ENCODE measurements at regions not wholly inside any gene's neighbourhood (a gene's known extent, or its start where the extent isn't known, plus 50 kb on each side); places are given as distances from the start of the nearest gene placed in this dataset.
A peak's percentile ranks its signal among the peaks of the same experiment; 100 is the strongest.

DNA sequence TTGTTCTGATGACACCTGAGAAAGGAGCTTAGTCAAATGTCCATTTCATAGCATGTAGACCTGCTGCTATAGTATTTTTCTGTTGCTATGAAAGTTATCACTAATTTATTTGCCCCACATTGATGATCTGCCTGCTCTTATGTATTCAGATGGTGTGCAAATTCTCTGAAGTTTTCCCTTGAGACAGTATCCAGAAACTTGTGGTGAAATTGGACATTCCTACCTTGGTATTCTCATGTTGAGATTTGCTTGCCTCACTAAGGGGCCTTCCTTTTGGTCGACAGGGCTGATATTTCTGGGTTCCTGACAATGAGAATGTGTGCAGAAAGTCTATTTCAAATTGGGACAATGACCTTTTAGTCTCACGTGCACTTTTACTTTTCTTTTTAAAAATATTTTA lies 253.2 kb upstream of the FZD8 start:
- Histone ChIP-seq H3K4me2 (ENCODE audit: insufficient read depth, low read length) (peak overlapping the region; percentile 4), H3K36me3 (ENCODE audit: insufficient read depth, low read length) (no peaks in the 10 kb centered on the region), H3K9me3 (ENCODE audit: low read depth, low read length) (no peaks in the 10 kb centered on the region), H2AFZ (ENCODE audit: low read length) (no peak overlapping the region), H3K27ac (ENCODE audit: low read depth, low read length) (peak overlapping the region; percentile 46), H3K79me2 (ENCODE audit: insufficient read depth, low read length) (no peaks in the 10 kb centered on the region), H3K4me1 (ENCODE audit: insufficient read depth, low read length) (peaks cover 12% of the 10 kb centered on the region), H3K4me3 (ENCODE audit: insufficient read depth, low read length) (no peak overlapping the region), H3K27me3 (ENCODE audit: insufficient read depth, low read length) (no peaks in the 10 kb centered on the region), H4K20me1 (ENCODE audit: insufficient read depth, low read length) (no peaks in the 10 kb centered on the region)
- DNase-seq (ENCODE audit: insufficient read length, low spot score, missing footprints), result no peak
- TF ChIP-seq, protein P1, sequence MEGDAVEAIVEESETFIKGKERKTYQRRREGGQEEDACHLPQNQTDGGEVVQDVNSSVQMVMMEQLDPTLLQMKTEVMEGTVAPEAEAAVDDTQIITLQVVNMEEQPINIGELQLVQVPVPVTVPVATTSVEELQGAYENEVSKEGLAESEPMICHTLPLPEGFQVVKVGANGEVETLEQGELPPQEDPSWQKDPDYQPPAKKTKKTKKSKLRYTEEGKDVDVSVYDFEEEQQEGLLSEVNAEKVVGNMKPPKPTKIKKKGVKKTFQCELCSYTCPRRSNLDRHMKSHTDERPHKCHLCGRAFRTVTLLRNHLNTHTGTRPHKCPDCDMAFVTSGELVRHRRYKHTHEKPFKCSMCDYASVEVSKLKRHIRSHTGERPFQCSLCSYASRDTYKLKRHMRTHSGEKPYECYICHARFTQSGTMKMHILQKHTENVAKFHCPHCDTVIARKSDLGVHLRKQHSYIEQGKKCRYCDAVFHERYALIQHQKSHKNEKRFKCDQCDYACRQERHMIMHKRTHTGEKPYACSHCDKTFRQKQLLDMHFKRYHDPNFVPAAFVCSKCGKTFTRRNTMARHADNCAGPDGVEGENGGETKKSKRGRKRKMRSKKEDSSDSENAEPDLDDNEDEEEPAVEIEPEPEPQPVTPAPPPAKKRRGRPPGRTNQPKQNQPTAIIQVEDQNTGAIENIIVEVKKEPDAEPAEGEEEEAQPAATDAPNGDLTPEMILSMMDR (IDR thresholded peaks at IDR 0.05; ENCODE audit: extremely low read depth, low read depth, low read length), result no peak

DNA sequence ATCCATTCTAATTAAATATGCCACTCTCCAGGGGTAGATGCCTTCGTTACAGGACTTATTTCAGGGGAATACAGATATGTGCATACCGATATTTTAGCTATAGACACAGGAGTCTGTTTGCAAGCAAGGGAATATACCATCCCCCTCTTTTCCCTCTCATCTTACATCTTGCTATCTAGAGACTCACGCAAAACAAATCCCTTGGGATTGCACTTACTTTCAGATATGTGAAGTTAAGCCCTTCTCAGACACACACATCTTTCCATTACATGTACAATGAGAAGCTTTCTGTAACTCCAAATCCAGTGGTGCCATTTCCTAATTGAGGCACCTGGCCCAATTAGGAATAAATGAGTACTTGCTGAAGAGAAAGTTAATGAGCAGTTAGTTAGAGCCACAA lies 250.4 kb upstream of the FZD8 start:
- H4K20me1 ChIP-seq (ENCODE audit: insufficient read depth, low read length), result no peaks in the 10 kb centered on the region
- H3K27me3 ChIP-seq (ENCODE audit: insufficient read depth, low read length), result no peaks in the 10 kb centered on the region
- H2AFZ ChIP-seq (ENCODE audit: low read length), result no peak overlapping the region
- H3K4me3 ChIP-seq (ENCODE audit: insufficient read depth, low read length), result no peak overlapping the region
- no peak overlapping the region for H3K27ac ChIP-seq (ENCODE audit: low read depth, low read length)
- H3K4me2 ChIP-seq (ENCODE audit: insufficient read depth, low read length), result no peak overlapping the region
- peaks cover 12% of the 10 kb centered on the region for H3K4me1 ChIP-seq (ENCODE audit: insufficient read depth, low read length)
- DNase-seq (ENCODE audit: insufficient read length, low spot score, missing footprints), result no peak
- no peaks in the 10 kb centered on the region for H3K9me3 ChIP-seq (ENCODE audit: low read depth, low read length)
- H3K79me2 ChIP-seq (ENCODE audit: insufficient read depth, low read length), result no peaks in the 10 kb centered on the region
- no peaks in the 10 kb centered on the region for H3K36me3 ChIP-seq (ENCODE audit: insufficient read depth, low read length)
- TF ChIP-seq, protein P1 (IDR thresholded peaks at IDR 0.05; ENCODE audit: extremely low read depth, low read depth, low read length), result no peak

DNA sequence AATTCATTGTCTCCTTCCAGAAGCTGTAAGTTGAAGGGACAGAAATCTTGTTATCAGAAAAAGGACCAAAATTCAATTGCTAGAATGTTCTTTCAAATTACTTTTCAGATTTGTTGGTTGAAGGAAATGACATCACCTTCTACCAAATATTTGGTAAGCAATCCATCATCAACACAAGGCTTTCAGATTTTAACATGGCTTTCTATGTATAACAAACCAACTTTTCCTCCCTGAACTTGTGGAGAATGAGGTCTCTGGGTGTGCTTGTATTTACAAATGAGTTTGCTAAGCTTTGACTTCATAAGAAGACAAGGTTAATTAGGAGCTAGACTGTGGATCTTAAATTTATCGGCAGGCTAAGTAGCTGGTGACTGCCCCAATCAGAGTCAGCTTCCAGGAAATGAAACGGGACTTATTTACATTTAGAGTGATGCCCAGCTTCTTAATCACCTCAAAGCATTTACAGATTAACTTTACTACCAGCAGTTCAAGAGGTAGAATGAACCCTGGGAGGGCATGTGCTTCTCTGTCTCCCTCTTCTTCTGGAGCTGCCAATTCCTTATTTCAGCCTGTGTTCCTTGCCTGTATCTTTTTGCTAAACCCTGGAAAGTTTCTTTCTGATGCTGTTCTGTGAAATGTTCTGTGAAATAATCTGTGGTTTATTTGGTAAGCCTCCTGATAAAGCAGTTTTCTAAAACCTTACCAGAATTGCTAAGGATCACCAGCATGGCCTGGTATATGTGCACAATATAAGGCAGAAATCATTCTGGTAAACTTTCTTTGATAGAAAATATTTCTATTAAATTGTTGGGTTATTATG lies 248.8 kb upstream of the FZD8 start:
- no peak for DNase-seq (ENCODE audit: insufficient read length, low spot score, missing footprints)
- peaks cover 7% of the 10 kb centered on the region for H3K4me1 ChIP-seq (ENCODE audit: insufficient read depth, low read length)
- no peaks in the 10 kb centered on the region for H3K27me3 ChIP-seq (ENCODE audit: insufficient read depth, low read length)
- no peaks in the 10 kb centered on the region for H3K9me3 ChIP-seq (ENCODE audit: low read depth, low read length)
- H4K20me1 ChIP-seq (ENCODE audit: insufficient read depth, low read length), result no peaks in the 10 kb centered on the region
- no peak overlapping the region for H3K27ac ChIP-seq (ENCODE audit: low read depth, low read length)
- H3K36me3 ChIP-seq (ENCODE audit: insufficient read depth, low read length), result no peaks in the 10 kb centered on the region
- TF ChIP-seq, protein P1 (IDR thresholded peaks at IDR 0.05; ENCODE audit: extremely low read depth, low read depth, low read length), result no peak
- H3K79me2 ChIP-seq (ENCODE audit: insufficient read depth, low read length), result no peaks in the 10 kb centered on the region
- no peak overlapping the region for H3K4me2 ChIP-seq (ENCODE audit: insufficient read depth, low read length)
- H2AFZ ChIP-seq (ENCODE audit: low read length), result peak overlapping the region; percentile 58
- H3K4me3 ChIP-seq (ENCODE audit: insufficient read depth, low read length), result no peak overlapping the region

GRCh38 chr10:35889971-35890675 lies 248.0 kb upstream of the FZD8 start:
- no peak overlapping the region for H3K4me2 ChIP-seq (ENCODE audit: insufficient read depth, low read length)
- no peak overlapping the region for H3K4me3 ChIP-seq (ENCODE audit: insufficient read depth, low read length)
- peak; percentile 25 for DNase-seq (ENCODE audit: insufficient read length, low spot score, missing footprints)
- TF ChIP-seq, protein P1 (IDR thresholded peaks at IDR 0.05; ENCODE audit: extremely low read depth, low read depth, low read length), result no peak
- no peaks in the 10 kb centered on the region for H3K4me1 ChIP-seq (ENCODE audit: insufficient read depth, low read length)
- H2AFZ ChIP-seq (ENCODE audit: low read length), result peak overlapping the region; percentile 13
- no peak overlapping the region for H3K27ac ChIP-seq (ENCODE audit: low read depth, low read length)
- no peaks in the 10 kb centered on the region for H3K36me3 ChIP-seq (ENCODE audit: insufficient read depth, low read length)
- H3K27me3 ChIP-seq (ENCODE audit: insufficient read depth, low read length), result no peaks in the 10 kb centered on the region
- H4K20me1 ChIP-seq (ENCODE audit: insufficient read depth, low read length), result no peaks in the 10 kb centered on the region
- H3K79me2 ChIP-seq (ENCODE audit: insufficient read depth, low read length), result no peaks in the 10 kb centered on the region
- no peaks in the 10 kb centered on the region for H3K9me3 ChIP-seq (ENCODE audit: low read depth, low read length)

Measured in osteoblast (primary cell).